HUES64 (cell line): ENCODE measurements at regions not wholly inside any gene's neighbourhood (a gene's known extent, or its start where the extent isn't known, plus 50 kb on each side); places are given as distances from the start of the nearest gene placed in this dataset.

Experiments
- H3K27ac ChIP-seq: 2 replicates; pipeline ENCODE4 v1.7.0; 2013; ENCODE audit warnings: low read depth, low read length, inconsistent platforms
- H3K27me3 ChIP-seq: 2 replicates; pipeline ENCODE4 v1.6.1; 2013; ENCODE audit warnings: mild to moderate bottlenecking, low read length; ENCODE audit not compliant: insufficient read depth
- H3K36me3 ChIP-seq: 2 replicates; pipeline ENCODE4 v1.6.1; 2013; ENCODE audit warnings: mild to moderate bottlenecking, low read length; ENCODE audit not compliant: insufficient read depth
- H3K4me1 ChIP-seq: 2 replicates; pipeline ENCODE4 v1.6.1; 2013; ENCODE audit warnings: mild to moderate bottlenecking, low read length, moderate library complexity; ENCODE audit not compliant: insufficient read depth
- H3K4me3 ChIP-seq: 2 replicates; pipeline ENCODE4 v1.5.1; 2013; ENCODE audit warnings: mild to moderate bottlenecking, low read length, moderate library complexity
- H3K9ac ChIP-seq: 2 replicates; pipeline ENCODE4 v1.6.1; 2013; ENCODE audit warnings: mild to moderate bottlenecking, low read depth, low read length
- H3K9me3 ChIP-seq: 2 replicates; pipeline ENCODE4 v1.6.1; 2013; ENCODE audit warnings: low read depth, low read length; ENCODE audit not compliant: insufficient read depth
- WGBS: fragments of 150-250, 120-280 bp; methylation state at CpG from one replicate; pipeline ENCODE4 v1.1.7; 2013; ENCODE audit warnings: missing lambda C conversion rate; 5-methylcytosine and 5-hydroxymethylcytosine counted together

GRCh38 chr5:2801577-2802525, 50.4 kb upstream of the IRX2 start:
- no peak overlapping the region for H3K9ac ChIP-seq
- H3K4me1 ChIP-seq, result no peaks in the 10 kb centered on the region
- H3K9me3 ChIP-seq, result no peaks in the 10 kb centered on the region
- no peak overlapping the region for H3K27ac ChIP-seq
- WGBS, result 79% methylated on average over 18 of the region's 18 CpGs
- H3K27me3 ChIP-seq, result no peaks in the 10 kb centered on the region
- H3K4me3 ChIP-seq, result no peak overlapping the region
- no peaks in the 10 kb centered on the region for H3K36me3 ChIP-seq
